WTC11 (cell line): ENCODE measurements at regions not wholly inside any gene's neighbourhood (a gene's known extent, or its start where the extent isn't known, plus 50 kb on each side); places are given as distances from the start of the nearest gene placed in this dataset.

ENCODE experiments used
- ESRRA ChIP-seq: sonication (generic); formaldehyde crosslinking; IDR thresholded peaks from 2 replicates; pipeline ENCODE4 v1.8.1; 2022; ENCODE audit warnings: mild to moderate bottlenecking, missing genetic modification reagents, borderline replicate concordance
- GRHL2 ChIP-seq: fragments of 250-450 bp; sonication (Bioruptor Pico); IDR thresholded peaks from 2 replicates; pipeline ENCODE4 v1.8.0; 2022; ENCODE audit warnings: mild to moderate bottlenecking, moderate library complexity; ENCODE audit not compliant: insufficient replicate concordance, severe bottlenecking
- NR3C1 ChIP-seq: sonication (generic); formaldehyde crosslinking; conservative IDR thresholded peaks from 2 replicates; pipeline ENCODE4 v1.8.1; 2023; ENCODE audit warnings: low read depth, mild to moderate bottlenecking, missing genetic modification reagents
- RELA ChIP-seq: sonication (generic); formaldehyde crosslinking; IDR thresholded peaks from 2 replicates; pipeline ENCODE4 v1.8.1; 2022; ENCODE audit warnings: missing genetic modification reagents, mild to moderate bottlenecking, borderline replicate concordance
- TEAD4 ChIP-seq: sonication (generic); formaldehyde crosslinking; IDR thresholded peaks from 2 replicates; pipeline ENCODE4 v1.8.0; 2022; ENCODE audit warnings: mild to moderate bottlenecking, missing genetic modification reagents
- ZNF423 ChIP-seq: fragments of 250-450 bp; sonication (Bioruptor Pico); IDR thresholded peaks from 2 replicates; pipeline ENCODE4 v2.1.2; 2022; ENCODE audit warnings: mild to moderate bottlenecking, moderate library complexity
- TF ChIP-seq, protein P1 (sequence below): fragments of 200-600 bp; IDR thresholded peaks from 2 replicates; pipeline ENCODE4 v1.8.0; 2022; ENCODE audit warnings: antibody characterized with exemption
- TF ChIP-seq, protein P2 (sequence below): sonication (generic); formaldehyde crosslinking; IDR thresholded peaks from 2 replicates; pipeline ENCODE4 v1.8.0; 2022; ENCODE audit warnings: mild to moderate bottlenecking, missing genetic modification reagents
- TF ChIP-seq, protein P3 (sequence below): fragments of 250-450 bp; sonication (Bioruptor Pico); IDR thresholded peaks from 2 replicates; pipeline ENCODE4 v1.8.0; 2021; ENCODE audit warnings: mild to moderate bottlenecking
- TF ChIP-seq, protein P4 (sequence below): sonication (generic); formaldehyde crosslinking; conservative IDR thresholded peaks from 2 replicates; pipeline ENCODE4 v1.8.1; 2023; ENCODE audit warnings: mild to moderate bottlenecking, low read depth, missing genetic modification reagents, moderate library complexity
- TF ChIP-seq, protein P5 (sequence below): sonication (generic); formaldehyde crosslinking; IDR thresholded peaks from 2 replicates; pipeline ENCODE4 v1.8.0; 2022; ENCODE audit warnings: mild to moderate bottlenecking, missing genetic modification reagents

DNA sequence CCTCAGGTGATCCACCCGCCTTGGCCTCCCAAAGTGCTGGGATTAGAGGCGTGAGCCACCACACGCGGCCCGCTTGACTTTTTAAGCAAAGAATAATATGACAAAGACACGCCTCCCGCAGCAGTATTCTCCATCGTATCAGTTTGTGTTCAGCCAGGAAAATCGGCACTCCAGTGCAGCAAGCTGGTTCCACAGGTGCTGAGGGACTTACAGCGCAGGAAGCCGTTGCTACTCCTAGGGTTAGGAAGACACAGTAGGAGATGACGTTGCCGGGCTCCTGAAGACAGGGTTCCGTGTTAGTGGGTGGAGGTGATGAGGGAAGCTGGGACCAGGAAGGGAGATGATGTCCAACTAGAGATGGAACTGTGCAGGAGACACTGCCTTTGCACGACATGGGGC, 65.8 kb upstream of the CECR2 start:
- TF ChIP-seq, protein P1, sequence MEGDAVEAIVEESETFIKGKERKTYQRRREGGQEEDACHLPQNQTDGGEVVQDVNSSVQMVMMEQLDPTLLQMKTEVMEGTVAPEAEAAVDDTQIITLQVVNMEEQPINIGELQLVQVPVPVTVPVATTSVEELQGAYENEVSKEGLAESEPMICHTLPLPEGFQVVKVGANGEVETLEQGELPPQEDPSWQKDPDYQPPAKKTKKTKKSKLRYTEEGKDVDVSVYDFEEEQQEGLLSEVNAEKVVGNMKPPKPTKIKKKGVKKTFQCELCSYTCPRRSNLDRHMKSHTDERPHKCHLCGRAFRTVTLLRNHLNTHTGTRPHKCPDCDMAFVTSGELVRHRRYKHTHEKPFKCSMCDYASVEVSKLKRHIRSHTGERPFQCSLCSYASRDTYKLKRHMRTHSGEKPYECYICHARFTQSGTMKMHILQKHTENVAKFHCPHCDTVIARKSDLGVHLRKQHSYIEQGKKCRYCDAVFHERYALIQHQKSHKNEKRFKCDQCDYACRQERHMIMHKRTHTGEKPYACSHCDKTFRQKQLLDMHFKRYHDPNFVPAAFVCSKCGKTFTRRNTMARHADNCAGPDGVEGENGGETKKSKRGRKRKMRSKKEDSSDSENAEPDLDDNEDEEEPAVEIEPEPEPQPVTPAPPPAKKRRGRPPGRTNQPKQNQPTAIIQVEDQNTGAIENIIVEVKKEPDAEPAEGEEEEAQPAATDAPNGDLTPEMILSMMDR = no peak
- no peak for TF ChIP-seq GRHL2 (CRISPR knock-in tag)
- TF ChIP-seq, protein P2, sequence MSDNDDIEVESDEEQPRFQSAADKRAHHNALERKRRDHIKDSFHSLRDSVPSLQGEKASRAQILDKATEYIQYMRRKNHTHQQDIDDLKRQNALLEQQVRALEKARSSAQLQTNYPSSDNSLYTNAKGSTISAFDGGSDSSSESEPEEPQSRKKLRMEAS (CRISPR knock-in tag) = no peak
- no peak for TF ChIP-seq NR3C1 (CRISPR knock-in tag)
- TF ChIP-seq RELA = no peak
- TF ChIP-seq, protein P3, sequence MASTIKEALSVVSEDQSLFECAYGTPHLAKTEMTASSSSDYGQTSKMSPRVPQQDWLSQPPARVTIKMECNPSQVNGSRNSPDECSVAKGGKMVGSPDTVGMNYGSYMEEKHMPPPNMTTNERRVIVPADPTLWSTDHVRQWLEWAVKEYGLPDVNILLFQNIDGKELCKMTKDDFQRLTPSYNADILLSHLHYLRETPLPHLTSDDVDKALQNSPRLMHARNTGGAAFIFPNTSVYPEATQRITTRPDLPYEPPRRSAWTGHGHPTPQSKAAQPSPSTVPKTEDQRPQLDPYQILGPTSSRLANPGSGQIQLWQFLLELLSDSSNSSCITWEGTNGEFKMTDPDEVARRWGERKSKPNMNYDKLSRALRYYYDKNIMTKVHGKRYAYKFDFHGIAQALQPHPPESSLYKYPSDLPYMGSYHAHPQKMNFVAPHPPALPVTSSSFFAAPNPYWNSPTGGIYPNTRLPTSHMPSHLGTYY (CRISPR knock-in tag) = no peak
- no peak for TF ChIP-seq ZNF423 (CRISPR knock-in tag)
- TF ChIP-seq ESRRA = no peak
- TF ChIP-seq, protein P4, sequence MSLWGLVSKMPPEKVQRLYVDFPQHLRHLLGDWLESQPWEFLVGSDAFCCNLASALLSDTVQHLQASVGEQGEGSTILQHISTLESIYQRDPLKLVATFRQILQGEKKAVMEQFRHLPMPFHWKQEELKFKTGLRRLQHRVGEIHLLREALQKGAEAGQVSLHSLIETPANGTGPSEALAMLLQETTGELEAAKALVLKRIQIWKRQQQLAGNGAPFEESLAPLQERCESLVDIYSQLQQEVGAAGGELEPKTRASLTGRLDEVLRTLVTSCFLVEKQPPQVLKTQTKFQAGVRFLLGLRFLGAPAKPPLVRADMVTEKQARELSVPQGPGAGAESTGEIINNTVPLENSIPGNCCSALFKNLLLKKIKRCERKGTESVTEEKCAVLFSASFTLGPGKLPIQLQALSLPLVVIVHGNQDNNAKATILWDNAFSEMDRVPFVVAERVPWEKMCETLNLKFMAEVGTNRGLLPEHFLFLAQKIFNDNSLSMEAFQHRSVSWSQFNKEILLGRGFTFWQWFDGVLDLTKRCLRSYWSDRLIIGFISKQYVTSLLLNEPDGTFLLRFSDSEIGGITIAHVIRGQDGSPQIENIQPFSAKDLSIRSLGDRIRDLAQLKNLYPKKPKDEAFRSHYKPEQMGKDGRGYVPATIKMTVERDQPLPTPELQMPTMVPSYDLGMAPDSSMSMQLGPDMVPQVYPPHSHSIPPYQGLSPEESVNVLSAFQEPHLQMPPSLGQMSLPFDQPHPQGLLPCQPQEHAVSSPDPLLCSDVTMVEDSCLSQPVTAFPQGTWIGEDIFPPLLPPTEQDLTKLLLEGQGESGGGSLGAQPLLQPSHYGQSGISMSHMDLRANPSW (CRISPR knock-in tag) = no peak
- no peak for TF ChIP-seq TEAD4
- TF ChIP-seq, protein P5, sequence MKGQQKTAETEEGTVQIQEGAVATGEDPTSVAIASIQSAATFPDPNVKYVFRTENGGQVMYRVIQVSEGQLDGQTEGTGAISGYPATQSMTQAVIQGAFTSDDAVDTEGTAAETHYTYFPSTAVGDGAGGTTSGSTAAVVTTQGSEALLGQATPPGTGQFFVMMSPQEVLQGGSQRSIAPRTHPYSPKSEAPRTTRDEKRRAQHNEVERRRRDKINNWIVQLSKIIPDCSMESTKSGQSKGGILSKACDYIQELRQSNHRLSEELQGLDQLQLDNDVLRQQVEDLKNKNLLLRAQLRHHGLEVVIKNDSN = no peak
